ENCODE measurements at regions not wholly inside any gene's neighbourhood (a gene's known extent, or its start where the extent isn't known, plus 50 kb on each side); places are given as distances from the start of the nearest gene placed in this dataset.

DNA sequence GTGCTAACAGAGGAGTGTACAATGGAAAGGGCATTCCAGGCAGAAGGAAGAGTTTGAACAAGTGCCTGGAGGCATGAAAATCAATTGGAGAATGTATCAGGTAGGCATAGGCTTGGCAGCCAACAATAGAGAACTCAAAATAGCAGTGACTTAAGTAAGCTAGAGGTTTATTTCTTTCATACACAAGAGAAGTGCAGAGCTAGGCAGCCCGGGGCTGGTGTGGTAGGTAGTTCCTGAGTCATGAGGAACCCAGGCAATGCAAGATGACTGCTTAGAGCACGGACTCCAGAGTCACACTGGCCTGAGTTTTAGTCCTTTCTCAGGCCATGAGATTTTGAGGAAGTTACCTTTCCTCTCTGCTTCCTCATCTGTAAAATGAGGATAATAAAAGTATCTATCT, 74.8 kb upstream of the LRRN2 start:
- H3K9me3 ChIP-seq, result no peaks in the 10 kb centered on the region
- TF ChIP-seq POLR2A (IDR thresholded peaks at IDR 0.05), result no peak
- TF ChIP-seq, protein P1, sequence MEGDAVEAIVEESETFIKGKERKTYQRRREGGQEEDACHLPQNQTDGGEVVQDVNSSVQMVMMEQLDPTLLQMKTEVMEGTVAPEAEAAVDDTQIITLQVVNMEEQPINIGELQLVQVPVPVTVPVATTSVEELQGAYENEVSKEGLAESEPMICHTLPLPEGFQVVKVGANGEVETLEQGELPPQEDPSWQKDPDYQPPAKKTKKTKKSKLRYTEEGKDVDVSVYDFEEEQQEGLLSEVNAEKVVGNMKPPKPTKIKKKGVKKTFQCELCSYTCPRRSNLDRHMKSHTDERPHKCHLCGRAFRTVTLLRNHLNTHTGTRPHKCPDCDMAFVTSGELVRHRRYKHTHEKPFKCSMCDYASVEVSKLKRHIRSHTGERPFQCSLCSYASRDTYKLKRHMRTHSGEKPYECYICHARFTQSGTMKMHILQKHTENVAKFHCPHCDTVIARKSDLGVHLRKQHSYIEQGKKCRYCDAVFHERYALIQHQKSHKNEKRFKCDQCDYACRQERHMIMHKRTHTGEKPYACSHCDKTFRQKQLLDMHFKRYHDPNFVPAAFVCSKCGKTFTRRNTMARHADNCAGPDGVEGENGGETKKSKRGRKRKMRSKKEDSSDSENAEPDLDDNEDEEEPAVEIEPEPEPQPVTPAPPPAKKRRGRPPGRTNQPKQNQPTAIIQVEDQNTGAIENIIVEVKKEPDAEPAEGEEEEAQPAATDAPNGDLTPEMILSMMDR (IDR thresholded peaks at IDR 0.05), result no peak
- H3K4me1 ChIP-seq, result no peaks in the 10 kb centered on the region
- H3K27me3 ChIP-seq, result no peaks in the 10 kb centered on the region
- 71% methylated on average over 2 of the region's 2 CpGs for WGBS (ENCODE audit: insufficient coverage, low coverage, low lambda C conversion rate, missing lambda C conversion rate)
- intact Hi-C loops (cut with DNase I), result loop anchor here in 1 of 2 donors (10.0 kb wide), 1 partner anchor 196 kb away; no protein-coding TSS in a partner anchor
- ATAC-seq, result no peak
- no peak overlapping the region for H3K27ac ChIP-seq
- H3K36me3 ChIP-seq, result no peaks in the 10 kb centered on the region
- DNase-seq, result no peak
- no peak overlapping the region for H3K4me3 ChIP-seq

DNA sequence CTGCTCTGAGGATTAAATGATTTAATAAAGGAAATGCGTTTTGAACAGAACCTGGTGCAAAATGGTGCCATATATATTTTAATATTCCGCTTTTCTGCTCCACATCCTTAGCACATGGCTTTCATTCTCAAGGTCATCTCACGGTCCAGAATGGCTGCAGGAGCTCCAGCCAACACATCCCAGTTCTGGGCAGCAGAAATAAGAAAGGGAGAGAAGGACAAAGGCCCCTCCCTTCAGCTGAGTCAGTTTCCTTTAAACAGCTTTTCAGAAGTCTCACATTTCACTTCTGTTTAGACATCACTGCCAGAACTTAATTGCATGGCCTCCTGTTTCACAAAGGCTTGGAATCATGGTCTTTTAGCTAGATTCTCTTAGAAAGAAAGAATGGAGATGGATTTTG, 75.2 kb upstream of the LRRN2 start:
- DNase-seq (no peak), ATAC-seq (no peak)
- Histone ChIP-seq H3K27me3 (no peaks in the 10 kb centered on the region), H3K4me1 (no peaks in the 10 kb centered on the region), H3K27ac (no peak overlapping the region), H3K9me3 (no peaks in the 10 kb centered on the region), H3K36me3 (no peaks in the 10 kb centered on the region), H3K4me3 (no peak overlapping the region)
- WGBS (ENCODE audit: insufficient coverage, low coverage, low lambda C conversion rate, missing lambda C conversion rate), result 72% methylated on average over 3 of the region's 3 CpGs
- no peak for TF ChIP-seq POLR2A (IDR thresholded peaks at IDR 0.05)
- TF ChIP-seq, protein P1 (IDR thresholded peaks at IDR 0.05), result no peak
- intact Hi-C loops (cut with DNase I), result loop anchor here in 1 of 2 donors (10.0 kb wide), 1 partner anchor 196 kb away; no protein-coding TSS in a partner anchor

DNA sequence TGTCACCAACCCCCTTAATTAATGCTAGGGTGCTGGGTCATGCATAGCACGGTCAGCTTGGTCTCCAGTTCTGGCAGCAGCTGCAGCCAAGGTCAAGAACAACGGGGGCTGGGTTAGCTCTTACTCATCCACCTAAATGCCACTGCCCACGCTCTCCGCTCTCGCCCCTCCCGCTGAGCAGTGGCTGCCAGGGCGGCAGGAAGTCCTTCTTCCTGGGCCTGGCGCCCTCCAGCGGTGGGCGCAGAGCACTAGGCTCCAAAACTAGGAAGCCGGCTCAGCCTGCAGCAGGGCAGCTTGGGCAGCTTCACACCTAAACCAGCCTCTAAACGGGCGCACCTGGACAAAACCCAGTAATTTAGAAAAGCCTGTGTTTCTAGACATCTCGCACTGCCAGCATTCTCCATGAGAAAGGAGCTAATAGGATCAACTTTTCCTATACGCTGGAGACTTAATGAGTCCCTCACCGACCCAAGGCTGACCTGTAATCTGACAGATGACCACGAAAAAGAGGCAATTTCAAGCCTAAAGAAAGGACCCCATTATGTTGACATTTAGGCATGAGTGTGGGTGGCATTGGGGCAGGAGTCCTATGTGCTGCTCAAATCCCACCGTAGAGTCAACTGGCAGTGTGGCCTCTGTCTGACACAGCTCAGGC, 78.4 kb upstream of the LRRN2 start:
- DNase-seq (peak; percentile 58 to 84 (median 75)), ATAC-seq (peak; percentile 88 to 100 (median 93))
- H3K27ac ChIP-seq, result no peak overlapping the region
- H3K9me3 ChIP-seq, result no peaks in the 10 kb centered on the region
- peaks cover 0 to 4% of the 10 kb centered on the region in 2 donors for H3K27me3 ChIP-seq
- H3K4me3 ChIP-seq, result no peak overlapping the region
- intact Hi-C loops (cut with DNase I), result loop anchor here in 1 of 2 donors (10.0 kb wide), 1 partner anchor 199 kb away; no protein-coding TSS in a partner anchor
- no peaks in the 10 kb centered on the region for H3K36me3 ChIP-seq
- WGBS (ENCODE audit: insufficient coverage, low coverage, low lambda C conversion rate, missing lambda C conversion rate), result 16% methylated on average over 7 of the region's 18 CpGs
- no peaks in the 10 kb centered on the region for H3K4me1 ChIP-seq
- no peak for TF ChIP-seq POLR2A (IDR thresholded peaks at IDR 0.05)
- TF ChIP-seq, protein P1 (IDR thresholded peaks at IDR 0.05), result peak; percentile 57 to 87 (median 74)

- H3K27me3 ChIP-seq, result peaks cover 0 to 4% of the 10 kb centered on the region in 2 donors
- no peak overlapping the region for H3K27ac ChIP-seq
- H3K9me3 ChIP-seq, result no peaks in the 10 kb centered on the region
- intact Hi-C loops (cut with DNase I), result loop anchor here in 1 of 2 donors (10.0 kb wide), 1 partner anchor 205 kb away; no protein-coding TSS in a partner anchor
- no peak for DNase-seq
- no peaks in the 10 kb centered on the region for H3K4me1 ChIP-seq
- TF ChIP-seq, protein P1 (IDR thresholded peaks at IDR 0.05), result no peak
- 57% methylated on average over 2 of the region's 2 CpGs for WGBS (ENCODE audit: insufficient coverage, low coverage, low lambda C conversion rate, missing lambda C conversion rate)
- no peak for ATAC-seq
- no peaks in the 10 kb centered on the region for H3K36me3 ChIP-seq
- H3K4me3 ChIP-seq, result no peak overlapping the region
These were observed 84.5 kb upstream of the LRRN2 start for GRCh38 chr1:204769997-204770396.
